ENCODE measurements at regions not wholly inside any gene's neighbourhood (a gene's known extent, or its start where the extent isn't known, plus 50 kb on each side); places are given as distances from the start of the nearest gene placed in this dataset.

DNA sequence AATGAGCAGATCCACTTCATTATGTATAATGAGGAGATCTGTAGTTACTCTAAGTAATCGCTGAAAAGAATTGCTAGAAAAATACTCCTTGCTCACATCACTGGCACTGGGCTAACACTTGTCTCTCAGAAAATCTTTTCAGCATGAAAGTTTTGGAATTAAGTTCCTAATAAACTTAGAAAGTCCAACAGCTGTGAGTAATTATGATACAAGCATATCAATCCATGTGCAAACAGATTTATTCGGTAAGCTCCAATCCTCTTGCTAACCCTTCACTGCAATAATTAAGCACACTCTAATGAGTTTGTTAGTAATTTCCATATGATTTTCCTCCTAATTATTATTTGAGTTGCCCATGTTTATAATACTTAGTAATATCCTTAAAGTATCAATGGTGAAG lies 652.6 kb upstream of the WWC1 start:
- ATAC-seq (no peak), FAIRE-seq (no peak), DNase-seq (ENCODE audit: low spot score) (no peak)
- H3K27me3 ChIP-seq (ENCODE audit: control insufficient read depth in 1 of 2, insufficient read depth in 2 of 2, low read length in 2 of 2), result no peaks in the 10 kb centered on the region
- CTCF ChIA-PET (ENCODE audit: low intra/inter-chr PET ratio, low total read pairs), result no interaction called here
- H3K4me1 ChIP-seq (ENCODE audit: insufficient read depth, low read length), result no peaks in the 10 kb centered on the region
- H3K79me2 ChIP-seq (ENCODE audit: insufficient read depth, low read length), result no peaks in the 10 kb centered on the region
- POLR2A ChIA-PET, result no interaction called here
- H3K9ac ChIP-seq (ENCODE audit: insufficient read depth, low read depth, low read length), result no peak overlapping the region
- intact Hi-C loops (cut with micrococcal nuclease; ENCODE audit: unreplicated experiment) (no loop called here), in situ Hi-C loops (cut with HindIII; ENCODE audit: extremely low pct_ligation_motif_present, low pct_unique_long_range_greater_than_20kb) (no loop called here)
- no TSS peak for BruUV-seq (replicated peaks)
- H3K36me3 ChIP-seq (replicated peaks in 1 of 2; ENCODE audit: control insufficient read depth in 1 of 2, insufficient read depth in 2 of 2, low read length in 2 of 2), result no peaks in the 10 kb centered on the region
- H3K4me2 ChIP-seq (ENCODE audit: low read depth, low read length), result no peak overlapping the region
- no peaks in the 10 kb centered on the region for H4K20me1 ChIP-seq (ENCODE audit: insufficient read depth, low read length)
- H3K9me3 ChIP-seq (ENCODE audit: low read length), result no peaks in the 10 kb centered on the region
- no peak overlapping the region for H2AFZ ChIP-seq (ENCODE audit: low read length)
- 97% methylated on average over 2 of the region's 2 CpGs for WGBS (ENCODE audit: low lambda C conversion rate)
- H3K4me3 ChIP-seq (replicated peaks in 1 of 3; ENCODE audit: insufficient read depth in 1 of 3, low read depth in 2 of 3, low read length in 3 of 3), result no peak overlapping the region
- no peak overlapping the region for H3K27ac ChIP-seq (ENCODE audit: extremely low read length, insufficient read depth, low read length)
- no peak for TF ChIP-seq ZNF264 (CRISPR knock-in tag; IDR thresholded peaks at IDR 0.05)

DNA sequence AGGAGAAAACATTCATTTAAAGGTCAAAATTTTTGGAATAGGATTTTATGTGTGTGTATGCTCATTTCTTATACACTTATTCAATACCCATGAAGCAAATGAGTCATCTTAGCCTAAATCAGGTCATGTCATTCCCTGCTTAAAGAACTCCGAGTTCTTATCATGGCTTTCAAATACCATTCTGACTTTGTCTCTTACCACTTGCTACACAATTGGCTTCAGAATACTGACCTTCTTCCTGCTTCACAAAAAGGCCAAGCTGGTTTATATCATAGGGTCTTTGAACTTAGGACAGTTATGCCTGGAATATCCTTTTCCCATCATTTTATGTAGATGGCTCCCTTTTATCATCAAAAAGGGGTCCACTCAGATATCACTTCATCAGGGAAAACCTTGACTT lies 652.2 kb upstream of the WWC1 start:
- ATAC-seq (no peak), FAIRE-seq (no peak), DNase-seq (ENCODE audit: low spot score) (no peak)
- ChIA-PET POLR2A (no interaction called here), CTCF (ENCODE audit: low intra/inter-chr PET ratio, low total read pairs) (no interaction called here)
- intact Hi-C loops (cut with micrococcal nuclease; ENCODE audit: unreplicated experiment) (no loop called here), in situ Hi-C loops (cut with HindIII; ENCODE audit: extremely low pct_ligation_motif_present, low pct_unique_long_range_greater_than_20kb) (no loop called here)
- Histone ChIP-seq H3K27me3 (ENCODE audit: control insufficient read depth in 1 of 2, insufficient read depth in 2 of 2, low read length in 2 of 2) (no peaks in the 10 kb centered on the region), H3K36me3 (replicated peaks in 1 of 2; ENCODE audit: control insufficient read depth in 1 of 2, insufficient read depth in 2 of 2, low read length in 2 of 2) (no peaks in the 10 kb centered on the region), H3K4me1 (ENCODE audit: insufficient read depth, low read length) (no peaks in the 10 kb centered on the region), H3K4me3 (replicated peaks in 1 of 3; ENCODE audit: insufficient read depth in 1 of 3, low read depth in 2 of 3, low read length in 3 of 3) (no peak overlapping the region), H4K20me1 (ENCODE audit: insufficient read depth, low read length) (no peaks in the 10 kb centered on the region), H3K9me3 (ENCODE audit: low read length) (no peaks in the 10 kb centered on the region), H3K27ac (ENCODE audit: extremely low read length, insufficient read depth, low read length) (no peak overlapping the region), H2AFZ (ENCODE audit: low read length) (no peak overlapping the region), H3K9ac (ENCODE audit: insufficient read depth, low read depth, low read length) (no peak overlapping the region), H3K79me2 (ENCODE audit: insufficient read depth, low read length) (no peaks in the 10 kb centered on the region), H3K4me2 (ENCODE audit: low read depth, low read length) (no peak overlapping the region)
- BruUV-seq (replicated peaks), result no TSS peak
- 0% methylated on average over 1 of the region's 1 CpG for WGBS (ENCODE audit: low lambda C conversion rate)
- no peak for TF ChIP-seq ZNF230 (CRISPR knock-in tag; IDR thresholded peaks at IDR 0.05)
- TF ChIP-seq, protein P1, sequence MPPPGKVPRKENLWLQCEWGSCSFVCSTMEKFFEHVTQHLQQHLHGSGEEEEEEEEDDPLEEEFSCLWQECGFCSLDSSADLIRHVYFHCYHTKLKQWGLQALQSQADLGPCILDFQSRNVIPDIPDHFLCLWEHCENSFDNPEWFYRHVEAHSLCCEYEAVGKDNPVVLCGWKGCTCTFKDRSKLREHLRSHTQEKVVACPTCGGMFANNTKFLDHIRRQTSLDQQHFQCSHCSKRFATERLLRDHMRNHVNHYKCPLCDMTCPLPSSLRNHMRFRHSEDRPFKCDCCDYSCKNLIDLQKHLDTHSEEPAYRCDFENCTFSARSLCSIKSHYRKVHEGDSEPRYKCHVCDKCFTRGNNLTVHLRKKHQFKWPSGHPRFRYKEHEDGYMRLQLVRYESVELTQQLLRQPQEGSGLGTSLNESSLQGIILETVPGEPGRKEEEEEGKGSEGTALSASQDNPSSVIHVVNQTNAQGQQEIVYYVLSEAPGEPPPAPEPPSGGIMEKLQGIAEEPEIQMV (CRISPR knock-in tag; IDR thresholded peaks at IDR 0.05; ENCODE audit: low read depth), result no peak
- no peak for TF ChIP-seq MXI1 (IDR thresholded peaks at IDR 0.05; ENCODE audit: borderline replicate concordance, low read depth, low read length)
- TF ChIP-seq, protein P2, sequence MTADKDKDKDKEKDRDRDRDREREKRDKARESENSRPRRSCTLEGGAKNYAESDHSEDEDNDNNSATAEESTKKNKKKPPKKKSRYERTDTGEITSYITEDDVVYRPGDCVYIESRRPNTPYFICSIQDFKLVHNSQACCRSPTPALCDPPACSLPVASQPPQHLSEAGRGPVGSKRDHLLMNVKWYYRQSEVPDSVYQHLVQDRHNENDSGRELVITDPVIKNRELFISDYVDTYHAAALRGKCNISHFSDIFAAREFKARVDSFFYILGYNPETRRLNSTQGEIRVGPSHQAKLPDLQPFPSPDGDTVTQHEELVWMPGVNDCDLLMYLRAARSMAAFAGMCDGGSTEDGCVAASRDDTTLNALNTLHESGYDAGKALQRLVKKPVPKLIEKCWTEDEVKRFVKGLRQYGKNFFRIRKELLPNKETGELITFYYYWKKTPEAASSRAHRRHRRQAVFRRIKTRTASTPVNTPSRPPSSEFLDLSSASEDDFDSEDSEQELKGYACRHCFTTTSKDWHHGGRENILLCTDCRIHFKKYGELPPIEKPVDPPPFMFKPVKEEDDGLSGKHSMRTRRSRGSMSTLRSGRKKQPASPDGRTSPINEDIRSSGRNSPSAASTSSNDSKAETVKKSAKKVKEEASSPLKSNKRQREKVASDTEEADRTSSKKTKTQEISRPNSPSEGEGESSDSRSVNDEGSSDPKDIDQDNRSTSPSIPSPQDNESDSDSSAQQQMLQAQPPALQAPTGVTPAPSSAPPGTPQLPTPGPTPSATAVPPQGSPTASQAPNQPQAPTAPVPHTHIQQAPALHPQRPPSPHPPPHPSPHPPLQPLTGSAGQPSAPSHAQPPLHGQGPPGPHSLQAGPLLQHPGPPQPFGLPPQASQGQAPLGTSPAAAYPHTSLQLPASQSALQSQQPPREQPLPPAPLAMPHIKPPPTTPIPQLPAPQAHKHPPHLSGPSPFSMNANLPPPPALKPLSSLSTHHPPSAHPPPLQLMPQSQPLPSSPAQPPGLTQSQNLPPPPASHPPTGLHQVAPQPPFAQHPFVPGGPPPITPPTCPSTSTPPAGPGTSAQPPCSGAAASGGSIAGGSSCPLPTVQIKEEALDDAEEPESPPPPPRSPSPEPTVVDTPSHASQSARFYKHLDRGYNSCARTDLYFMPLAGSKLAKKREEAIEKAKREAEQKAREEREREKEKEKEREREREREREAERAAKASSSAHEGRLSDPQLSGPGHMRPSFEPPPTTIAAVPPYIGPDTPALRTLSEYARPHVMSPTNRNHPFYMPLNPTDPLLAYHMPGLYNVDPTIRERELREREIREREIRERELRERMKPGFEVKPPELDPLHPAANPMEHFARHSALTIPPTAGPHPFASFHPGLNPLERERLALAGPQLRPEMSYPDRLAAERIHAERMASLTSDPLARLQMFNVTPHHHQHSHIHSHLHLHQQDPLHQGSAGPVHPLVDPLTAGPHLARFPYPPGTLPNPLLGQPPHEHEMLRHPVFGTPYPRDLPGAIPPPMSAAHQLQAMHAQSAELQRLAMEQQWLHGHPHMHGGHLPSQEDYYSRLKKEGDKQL (CRISPR knock-in tag; IDR thresholded peaks at IDR 0.05; ENCODE audit: low read depth), result no peak
